HS-27A (cell line): ENCODE measurements at regions not wholly inside any gene's neighbourhood (a gene's known extent, or its start where the extent isn't known, plus 50 kb on each side); places are given as distances from the start of the nearest gene placed in this dataset.
"Not testable (repeated sequence)": the region's sequence is repeated elsewhere in the genome, so short reads cannot be mapped to it uniquely, and the experiment has no call there.

Experiments
- DNase-seq: peaks from one replicate; pipeline ENCODE4 v3.0.0-alpha.2; 2012; ENCODE audit warnings: low read depth, missing footprints

DNA sequence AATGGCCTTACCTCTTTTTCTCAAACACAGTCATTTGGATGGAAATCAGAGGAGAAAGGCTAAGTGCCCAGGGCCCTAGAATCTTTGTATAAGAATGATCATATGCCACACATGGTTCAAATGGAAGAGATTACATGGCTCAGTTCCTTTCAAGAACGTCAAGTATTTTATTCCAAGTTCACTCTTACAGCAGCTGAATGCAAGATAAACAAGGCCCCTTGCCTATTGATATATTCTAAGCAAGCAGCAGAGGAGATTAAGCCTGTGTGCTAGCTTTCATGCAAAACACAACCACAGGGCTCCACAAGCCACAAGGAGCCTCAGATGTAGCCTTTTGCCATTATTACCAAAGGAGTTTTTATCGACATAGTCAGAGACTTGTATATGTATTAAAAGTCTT, 55.3 kb upstream of the SLCO6A1 start:
- no peak for DNase-seq

DNA sequence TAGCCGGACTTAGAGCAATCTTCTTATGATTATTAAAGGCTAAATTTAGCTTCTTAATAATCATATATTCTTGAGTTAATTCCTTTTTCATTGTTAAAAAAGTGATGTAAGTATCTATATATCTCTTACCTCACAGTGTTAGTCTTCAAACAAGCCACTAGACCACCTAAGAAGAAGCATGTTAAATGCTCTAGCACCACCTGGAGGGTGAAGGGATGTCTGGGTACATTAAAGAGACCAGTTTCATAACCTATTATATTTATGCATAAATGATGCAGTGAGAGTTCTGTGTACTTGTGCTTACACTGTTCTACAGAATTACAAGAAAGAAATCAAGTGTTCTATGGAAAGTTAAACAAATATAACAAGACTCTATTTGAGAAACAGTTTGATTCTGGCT, 55.9 kb upstream of the SLCO6A1 start:
- no peak for DNase-seq

DNA sequence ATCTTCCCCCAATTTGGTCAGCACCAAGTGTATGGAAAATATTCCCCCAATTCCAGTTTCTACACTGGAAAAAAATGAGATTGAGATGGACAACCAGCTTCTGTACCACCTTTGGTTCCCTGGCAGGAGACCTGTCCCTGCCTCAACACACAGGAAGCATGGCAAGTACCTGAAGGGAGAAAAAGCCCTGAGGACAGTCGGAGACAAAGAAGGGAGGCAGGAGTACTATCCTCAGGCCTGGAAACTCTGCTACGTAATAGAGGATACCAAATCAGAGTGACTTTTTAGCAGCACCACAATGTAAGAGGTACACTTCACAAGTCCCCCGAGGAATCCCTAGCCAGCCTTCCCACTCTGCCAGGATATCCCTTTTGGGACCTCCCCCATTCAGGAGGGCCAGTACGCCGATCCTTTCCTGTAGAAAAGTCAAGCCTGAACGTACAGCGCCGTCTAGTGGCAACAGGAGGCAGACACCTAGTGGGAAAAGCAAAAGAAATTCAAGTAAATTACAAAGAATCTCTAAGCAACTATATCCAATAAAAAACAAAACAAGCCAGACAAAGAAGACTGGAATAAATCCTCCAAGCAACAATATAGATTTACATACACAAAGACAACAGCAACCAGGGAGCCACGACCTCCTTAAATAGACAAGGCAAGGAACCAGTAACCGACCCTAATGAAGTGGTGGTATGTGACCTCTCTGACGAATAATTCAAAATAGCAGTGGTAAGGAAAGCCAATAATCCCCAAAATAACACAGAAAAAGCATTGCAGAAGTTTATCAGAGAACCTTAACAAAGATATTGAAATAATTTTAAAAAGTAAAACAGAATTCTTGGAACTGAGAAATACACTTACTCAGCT, 63.3 kb upstream of the SLCO6A1 start:
- DNase-seq, result no peak

DNA sequence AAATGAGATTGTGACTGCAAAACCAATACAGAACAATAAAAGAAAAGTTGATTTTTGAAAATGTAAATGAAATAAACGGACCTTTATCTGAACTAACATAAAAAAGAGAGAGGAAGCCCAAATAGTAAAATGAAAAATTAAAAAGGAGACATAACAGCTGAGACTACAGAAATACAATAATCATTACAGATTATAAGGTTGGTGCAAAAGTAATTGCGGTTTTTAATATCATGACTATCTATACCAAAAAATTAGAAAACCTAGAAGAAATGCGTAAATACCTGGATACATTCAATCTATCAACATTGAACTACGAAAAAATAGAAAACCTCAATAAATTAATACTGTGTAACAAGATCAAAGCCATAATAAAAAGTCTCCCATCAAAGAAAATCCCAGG, 71.9 kb upstream of the SLCO6A1 start:
- no peak for DNase-seq

DNA sequence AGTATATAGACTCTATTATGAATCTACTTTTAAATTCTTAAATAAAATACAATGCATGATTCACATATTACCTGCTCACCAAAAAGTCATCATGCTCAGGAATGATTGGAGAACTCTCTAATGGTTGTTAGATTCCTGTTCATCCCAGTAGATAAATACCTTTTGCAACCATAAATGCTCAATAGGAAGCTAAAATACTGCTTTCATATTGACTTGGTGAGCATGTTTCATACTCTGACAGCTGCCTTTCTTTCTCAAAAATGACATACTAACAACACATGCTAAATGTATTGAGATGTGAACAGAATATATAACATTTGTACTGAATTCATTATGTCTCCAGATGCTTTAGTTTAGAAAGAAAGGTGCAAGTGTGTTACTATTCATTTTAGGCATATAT, 79.6 kb upstream of the SLCO6A1 start:
- DNase-seq, result no peak

DNA sequence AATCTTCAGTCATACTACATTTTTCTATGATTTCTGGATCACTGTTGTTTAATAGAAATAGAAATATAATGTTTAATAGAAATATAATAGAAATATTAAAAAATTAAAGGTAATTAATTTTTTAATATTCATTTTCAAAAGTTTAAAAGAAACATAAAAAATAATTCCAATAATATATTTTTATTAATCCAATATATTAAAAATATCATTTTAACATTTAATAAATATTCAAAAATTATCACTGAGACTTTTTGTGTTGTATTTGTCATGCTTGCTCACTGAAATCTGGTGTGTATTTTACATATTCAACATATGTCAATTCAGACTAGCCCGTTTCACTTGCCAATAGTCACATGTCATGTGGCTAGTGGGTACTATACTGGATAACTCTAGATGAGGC, 80.6 kb upstream of the SLCO6A1 start:
- DNase-seq, result no peak

DNA sequence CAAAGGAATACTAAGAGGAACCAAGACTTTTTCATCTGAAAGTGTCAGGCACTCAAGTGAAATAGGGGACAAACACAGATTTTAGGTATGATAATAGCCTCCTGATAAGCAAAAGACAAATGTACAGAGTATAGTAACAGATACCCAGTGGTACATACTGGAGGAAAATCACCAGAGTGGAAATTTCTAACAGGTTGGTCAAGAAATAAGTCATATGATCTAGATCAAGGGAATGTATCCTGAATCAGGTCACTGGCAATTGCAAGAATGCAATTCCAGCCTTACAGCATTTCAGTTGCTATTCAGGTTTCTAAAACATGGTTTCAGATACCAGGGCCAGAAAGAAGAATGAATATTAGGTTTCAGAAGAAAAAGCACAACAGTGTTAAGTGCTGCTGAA, 82.2 kb upstream of the SLCO6A1 start:
- DNase-seq, result no peak

DNA sequence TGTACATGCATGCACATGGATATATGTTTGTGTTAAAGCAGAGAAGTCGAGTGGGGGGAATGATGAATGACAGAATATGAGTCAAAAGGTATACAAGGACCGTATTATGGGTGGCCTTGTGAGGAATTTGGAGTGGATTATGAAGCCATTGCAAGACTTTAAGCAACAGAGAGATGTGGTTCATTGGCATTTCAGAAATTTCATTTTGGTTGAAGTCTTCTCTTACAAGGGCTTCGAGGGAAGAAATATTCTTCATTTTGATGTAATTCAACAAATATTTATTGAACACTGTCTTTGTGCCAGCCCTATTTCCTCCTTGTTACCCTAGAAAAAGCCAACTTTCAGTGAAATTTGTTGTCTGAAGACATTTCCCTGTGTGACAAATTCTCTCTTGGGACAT, 83.9 kb upstream of the SLCO6A1 start:
- DNase-seq, result peak; percentile 47

DNA sequence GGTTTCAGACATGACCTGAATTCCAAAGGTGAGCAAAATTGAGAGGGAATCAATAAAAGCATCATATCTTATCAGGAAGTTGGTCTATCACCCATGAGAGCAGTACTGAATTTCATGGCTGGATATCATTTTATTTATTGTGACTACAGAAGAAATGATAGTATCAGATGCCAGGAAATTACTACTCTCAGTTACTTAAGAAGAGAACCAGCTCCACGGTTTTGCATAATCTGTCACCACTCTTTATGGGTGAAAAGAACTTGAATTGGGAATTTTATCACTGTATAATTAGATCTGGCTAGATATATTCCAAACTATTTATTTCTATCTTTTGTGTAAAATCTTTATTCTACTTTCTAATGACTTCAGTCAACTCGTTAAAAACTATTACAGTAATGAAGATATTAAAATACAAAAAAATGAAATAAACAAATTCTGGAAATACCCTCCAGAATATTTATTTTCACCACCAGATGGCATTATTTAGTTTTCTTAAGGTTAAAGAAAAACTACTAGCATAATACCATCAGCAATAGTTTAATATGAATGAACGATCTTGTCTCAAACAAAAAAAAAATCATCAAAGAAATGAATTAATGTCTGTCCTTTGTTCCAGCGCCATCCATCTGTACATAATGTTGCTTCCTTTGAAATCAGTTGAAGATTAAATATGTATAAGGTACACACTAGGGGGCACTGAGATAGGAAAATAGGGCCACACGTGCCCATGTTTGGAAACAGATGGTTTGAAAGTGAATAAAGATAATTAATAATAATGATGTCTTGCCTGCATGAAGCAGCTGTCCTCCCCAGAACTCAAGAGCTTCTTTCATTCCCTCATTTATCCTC, 84.7 kb upstream of the SLCO6A1 start:
- DNase-seq, result no peak

DNA sequence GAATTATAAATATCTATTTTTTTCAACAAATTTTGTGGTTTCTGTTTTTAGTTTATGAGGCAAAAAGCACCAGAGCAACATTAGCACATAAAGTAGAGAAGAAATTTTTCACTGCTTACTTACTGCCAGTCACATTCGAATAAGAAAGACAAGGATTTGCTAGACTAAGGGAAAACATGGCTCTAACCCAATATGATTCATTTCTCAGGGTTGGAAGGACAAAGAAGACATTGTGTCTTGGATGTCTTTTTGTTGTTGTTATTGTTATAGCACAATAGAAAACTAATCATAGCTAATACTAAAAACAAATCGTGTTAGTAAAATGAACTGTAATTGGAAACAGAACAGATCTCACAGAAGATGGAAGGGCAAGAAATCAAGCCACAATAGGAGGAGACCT, 90.9 kb upstream of the SLCO6A1 start:
- DNase-seq, result no peak

DNA sequence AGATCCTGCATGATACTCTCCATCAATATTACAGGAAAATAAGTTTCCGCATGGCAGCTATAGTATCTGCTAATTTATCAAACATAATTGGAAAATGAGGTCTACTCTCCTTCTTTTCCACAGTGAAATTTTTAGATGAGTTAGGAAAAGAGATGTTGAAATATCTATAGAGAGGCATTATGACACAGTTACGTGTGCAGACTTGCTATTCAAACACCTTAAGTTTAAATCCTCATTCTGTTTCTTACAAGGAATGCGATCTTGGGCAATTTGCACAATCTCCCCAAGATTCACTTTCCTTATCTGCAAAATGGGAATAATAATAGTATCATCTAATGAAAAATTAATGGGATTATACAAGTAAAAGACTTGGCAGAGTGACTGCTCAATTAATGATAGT, 91.7 kb upstream of the SLCO6A1 start:
- no peak for DNase-seq

DNA sequence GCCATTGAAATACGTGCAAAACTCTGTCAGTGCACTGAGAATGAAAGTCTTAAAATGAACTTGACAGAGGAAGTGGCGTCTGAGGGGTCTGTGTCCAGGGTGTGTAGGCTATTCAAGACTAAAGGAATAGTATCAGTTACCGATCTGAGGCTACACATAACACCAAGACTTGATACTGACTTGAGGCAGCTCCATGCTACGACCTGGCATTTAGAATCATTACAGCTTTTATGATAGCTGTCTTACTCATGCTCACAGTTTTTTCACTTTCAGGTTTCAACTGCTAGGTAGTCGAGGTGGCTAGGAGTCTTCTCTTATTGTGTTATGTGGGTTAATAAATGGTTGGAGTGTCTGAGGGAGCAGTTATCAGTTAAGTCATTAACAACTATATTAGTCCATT, 92.8 kb upstream of the SLCO6A1 start:
- DNase-seq, result no peak

DNA sequence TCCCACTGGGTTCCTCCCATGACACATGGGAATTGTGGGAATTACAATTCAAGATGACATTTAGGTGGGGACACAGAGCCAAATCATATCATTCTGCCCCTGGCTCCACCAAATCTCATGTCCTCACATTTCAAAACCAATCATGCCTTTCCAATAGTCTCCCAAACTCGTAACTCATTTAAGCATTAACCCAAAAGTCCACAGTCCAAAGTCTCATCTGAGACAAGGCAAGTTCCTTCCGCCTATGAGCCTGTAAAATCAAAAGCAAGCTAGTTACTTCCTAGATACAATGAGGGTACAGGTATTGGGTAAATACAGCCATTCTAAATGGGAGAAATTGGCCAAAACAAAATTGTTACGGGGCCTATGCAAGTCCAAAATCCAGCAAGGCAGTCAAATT, 93.8 kb upstream of the SLCO6A1 start:
- DNase-seq, result not testable (repeated sequence)

DNA sequence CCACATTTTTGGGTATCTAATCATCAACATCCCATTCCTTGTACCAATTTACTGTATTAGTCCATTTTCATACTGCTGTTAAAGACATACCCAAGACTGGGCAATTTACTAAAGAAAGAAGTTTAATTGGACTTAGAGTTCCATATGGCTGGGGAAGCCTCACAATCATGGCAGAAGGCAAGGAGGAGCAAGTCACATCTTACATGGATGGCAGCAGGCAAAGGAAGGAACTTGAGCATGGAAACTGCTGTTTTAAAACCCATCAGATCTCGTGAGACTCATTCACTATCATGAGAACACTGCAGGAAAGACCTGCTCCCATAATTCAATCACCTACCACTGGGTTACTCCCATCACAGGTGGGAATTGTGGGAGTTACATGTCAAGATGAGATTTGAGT, 95.4 kb upstream of the SLCO6A1 start:
- no peak for DNase-seq

DNA sequence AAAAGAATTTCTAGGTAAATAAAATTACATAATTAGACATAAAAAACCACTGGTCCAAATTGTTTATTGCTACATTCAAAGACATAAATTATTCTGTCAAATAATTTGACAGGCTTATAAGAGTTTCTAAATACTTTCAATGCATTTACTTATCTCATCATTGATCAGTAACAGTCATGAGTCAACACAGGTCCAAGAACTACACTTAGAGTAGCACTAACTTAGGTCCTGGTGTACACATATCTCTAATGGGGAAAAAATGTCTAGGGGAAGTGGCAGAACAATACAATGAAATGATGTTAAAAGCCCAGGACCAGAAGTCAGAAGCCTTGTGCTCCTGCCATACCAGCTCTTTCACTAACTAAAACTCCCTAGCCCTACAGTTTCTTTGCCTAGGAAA, 96.5 kb upstream of the SLCO6A1 start:
- DNase-seq, result no peak

DNA sequence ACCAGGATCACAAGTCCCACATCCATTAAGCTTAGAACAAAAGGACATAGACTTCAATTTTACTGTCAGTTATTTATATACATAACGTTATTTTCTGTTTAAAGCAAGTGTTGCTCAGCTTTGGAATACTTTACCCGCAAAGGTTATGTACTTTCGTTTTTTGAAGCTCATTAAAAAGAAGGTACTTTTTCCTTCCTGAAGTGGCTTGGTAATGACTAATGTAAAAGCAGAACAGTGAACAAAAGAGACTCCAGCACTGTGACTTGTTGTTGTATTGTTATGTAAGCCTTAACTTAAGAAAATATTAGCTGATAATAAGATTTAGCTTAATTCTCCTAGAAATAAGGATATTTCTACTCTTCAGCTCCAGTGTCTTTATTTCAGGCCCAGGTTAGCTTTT, 97.3 kb upstream of the SLCO6A1 start:
- no peak for DNase-seq

DNA sequence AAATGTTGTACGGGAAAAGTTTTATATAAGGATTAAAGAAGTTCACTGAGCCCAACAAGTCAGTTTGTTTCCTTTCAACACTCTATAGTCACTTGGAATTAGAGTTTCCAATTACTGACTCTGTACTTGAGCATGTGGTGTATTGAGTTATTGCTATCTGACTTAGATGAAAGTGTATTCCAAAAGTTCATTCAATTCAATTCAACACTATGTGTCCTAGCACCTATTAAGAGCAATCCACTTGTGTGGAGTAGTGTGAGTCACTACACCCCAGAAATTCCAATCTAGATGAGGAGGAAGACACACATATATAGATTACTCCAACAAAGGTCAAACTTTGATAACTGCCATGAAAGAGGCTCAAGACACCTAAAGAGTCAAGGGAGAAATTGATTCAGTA, 98.2 kb upstream of the SLCO6A1 start:
- DNase-seq, result no peak

DNA sequence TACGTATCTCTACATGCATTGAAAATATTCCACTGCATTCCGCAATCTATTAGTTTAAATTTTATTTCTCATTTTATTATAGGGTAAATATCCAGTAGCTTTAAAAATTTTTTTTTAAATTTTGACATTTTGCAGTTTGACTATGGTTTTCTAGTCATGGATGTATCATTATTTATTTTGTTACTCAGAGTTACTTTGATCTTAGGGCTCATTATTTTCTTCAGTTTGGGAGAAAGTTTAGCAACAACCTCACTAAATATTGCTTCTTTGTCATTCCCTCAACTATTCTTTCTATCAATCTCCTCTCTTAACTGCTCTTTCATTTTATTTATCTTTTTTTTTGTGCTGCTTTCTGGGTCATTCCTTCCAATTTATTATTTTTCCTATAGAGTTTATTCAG, 100.5 kb upstream of the SLCO6A1 start:
- no peak for DNase-seq

DNA sequence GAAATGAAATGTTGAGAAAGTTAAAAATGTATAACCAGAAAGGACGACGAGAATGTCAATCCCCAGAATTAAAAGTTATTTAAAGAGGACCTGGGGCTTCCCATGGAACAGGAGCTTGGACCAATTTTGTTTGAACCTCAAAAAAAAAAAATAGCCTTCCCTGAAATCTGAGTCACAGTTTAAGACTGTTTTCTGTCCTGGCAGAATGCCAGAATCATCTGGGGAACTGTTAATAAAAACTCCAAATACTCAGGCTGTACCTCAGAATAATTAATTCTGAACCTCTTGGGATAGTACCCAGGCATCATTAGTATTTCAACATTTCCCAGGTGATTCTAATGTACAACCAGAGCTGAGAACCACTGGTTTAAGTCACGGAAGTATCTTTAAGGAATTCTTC, 102.2 kb upstream of the SLCO6A1 start:
- DNase-seq, result no peak

DNA sequence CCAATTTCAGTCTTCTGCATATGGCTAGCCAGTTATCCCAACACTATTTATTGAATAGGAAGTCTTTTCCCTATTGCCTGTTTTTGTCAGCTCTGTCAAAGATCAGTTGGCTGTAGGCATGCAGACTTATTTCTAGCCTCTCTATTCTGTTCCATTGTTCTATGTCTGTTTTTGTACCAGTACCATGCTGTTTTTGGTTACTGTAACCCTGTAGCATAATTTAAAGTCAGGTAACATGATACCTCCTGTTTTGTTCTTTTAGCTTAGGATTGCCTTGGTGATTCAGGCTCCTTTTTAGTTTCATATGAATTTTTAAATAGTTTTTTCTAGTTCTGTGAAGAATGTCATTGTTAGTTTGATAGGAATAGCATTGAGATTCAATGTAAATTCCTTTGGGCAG, 104.9 kb upstream of the SLCO6A1 start:
- no peak for DNase-seq

DNA sequence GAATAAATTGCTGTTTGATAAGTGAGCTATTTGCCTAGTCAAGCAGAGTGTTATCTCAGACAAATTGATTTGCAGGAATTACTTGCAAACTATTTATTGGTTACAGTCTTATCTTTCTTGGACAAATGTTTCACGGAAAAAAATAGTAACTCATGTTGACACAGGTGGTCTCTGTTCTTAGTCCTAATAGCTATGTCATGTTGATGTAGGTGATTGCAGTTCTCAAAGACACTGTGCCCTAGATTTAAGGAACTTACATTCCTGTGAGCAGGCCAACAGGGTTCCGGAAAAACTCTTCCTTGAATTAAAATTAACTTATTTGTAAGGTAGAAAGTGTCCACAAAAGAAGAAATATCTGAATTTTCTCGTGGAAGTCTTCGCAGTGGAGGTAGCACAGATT, 109.6 kb upstream of the SLCO6A1 start:
- DNase-seq, result no peak

DNA sequence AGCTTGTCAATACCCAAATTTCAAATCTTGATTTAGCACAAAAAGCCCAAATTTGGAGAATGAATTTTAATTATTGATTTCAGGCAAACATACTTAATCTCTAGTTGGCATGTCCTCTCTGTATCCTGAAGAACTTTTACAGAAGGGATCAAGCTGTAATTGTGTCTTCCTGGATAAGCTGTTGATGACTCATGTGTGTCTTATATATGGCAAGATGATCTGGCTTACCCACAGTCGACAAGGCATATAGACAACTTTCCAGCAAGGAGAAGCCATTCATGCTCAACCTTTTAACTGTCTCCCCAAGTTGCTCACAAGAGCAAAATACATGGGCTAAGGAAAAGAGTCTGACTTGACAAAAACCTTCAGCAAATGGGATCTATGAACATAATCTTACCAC, 112.5 kb upstream of the SLCO6A1 start:
- DNase-seq, result no peak

DNA sequence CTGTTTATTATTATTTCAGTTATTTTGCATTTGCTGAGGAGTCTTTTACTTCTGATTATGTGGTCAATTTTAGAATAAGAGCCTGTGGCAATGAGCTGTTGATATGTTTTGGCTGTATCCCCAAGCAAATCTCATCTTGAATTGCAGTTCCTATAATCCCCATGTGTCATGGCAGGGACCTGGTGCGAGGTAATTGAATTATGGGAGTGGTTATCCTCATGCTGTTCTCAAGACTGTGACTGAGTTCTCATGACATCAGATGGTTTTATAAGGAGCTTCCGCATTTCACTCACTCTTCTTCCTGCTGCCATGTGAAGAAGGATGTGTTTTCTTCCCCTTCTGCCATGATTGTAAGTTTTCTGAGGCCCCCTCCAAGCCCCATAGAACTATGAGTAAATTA, 114.9 kb upstream of the SLCO6A1 start:
- no peak for DNase-seq
